H1 (cell line): ENCODE measurements at regions not wholly inside any gene's neighbourhood (a gene's known extent, or its start where the extent isn't known, plus 50 kb on each side); places are given as distances from the start of the nearest gene placed in this dataset.

Source experiments
- CTCF ChIA-PET: fragments of 300-600 bp; sonication (Branson Sonifier 250); formaldehyde crosslinking; loops from one replicate; lab custom pipeline; 2021; ENCODE audit not compliant: partially characterized antibody; lab: Charles Lee
- POLR2A ChIA-PET: fragments of 300-600 bp; sonication (Branson Sonifier 250); formaldehyde crosslinking; loops from one replicate; lab custom pipeline; 2021; ENCODE audit warnings: inconsistent platforms; ENCODE audit not compliant: partially characterized antibody; lab: Charles Lee
- DNase-seq, 2 experiments: peaks; one replicate each; pipeline versions ENCODE4 v3.0.0 to v3.0.0-alpha.2; 2010 to 2022; ENCODE audit warnings: low spot score in 2 of 2, low read depth in 1 of 2, mixed read lengths in 1 of 2
- FAIRE-seq: peaks from 2 replicates; lab custom pipeline; 2011; peaks lifted over from hg19 to GRCh38; lab: Jason Lieb, UNC
- H2AFZ ChIP-seq: 2 replicates; pipeline ENCODE4 v1.8.1; 2012; ENCODE audit warnings: low read length, inconsistent platforms
- H2AK5ac ChIP-seq: 2 replicates; pipeline ENCODE4 v1.6.1; 2013; ENCODE audit warnings: low read depth, low read length
- H2BK120ac ChIP-seq: replicated peaks from 2 replicates; pipeline ENCODE3; 2013; ENCODE audit warnings: low read depth, low read length, inconsistent platforms
- H2BK12ac ChIP-seq: 2 replicates; pipeline ENCODE4 v1.6.1; 2013; ENCODE audit warnings: low read depth, low read length
- H2BK15ac ChIP-seq: 2 replicates; pipeline ENCODE4 v1.6.1; 2013; ENCODE audit warnings: low read length
- H2BK20ac ChIP-seq: 2 replicates; pipeline ENCODE4 v1.6.1; 2013; ENCODE audit warnings: low read length
- H2BK5ac ChIP-seq: 2 replicates; pipeline ENCODE4 v1.6.1; 2013; ENCODE audit warnings: low read depth, low read length
- H3K14ac ChIP-seq: 2 replicates; pipeline ENCODE4 v1.6.1; 2013; ENCODE audit warnings: inconsistent platforms; ENCODE audit not compliant: insufficient read length
- H3K18ac ChIP-seq: 2 replicates; pipeline ENCODE4 v1.6.1; 2013; ENCODE audit warnings: low read length; ENCODE audit errors: extremely low read depth
- H3K23ac ChIP-seq: 2 replicates; pipeline ENCODE4 v1.6.1; 2013; ENCODE audit warnings: inconsistent platforms; ENCODE audit not compliant: insufficient read length
- H3K23me2 ChIP-seq: 2 replicates; pipeline ENCODE4 v1.6.1; 2013; ENCODE audit warnings: low read depth, low read length
- H3K27ac ChIP-seq: 2 replicates; pipeline ENCODE4 v1.6.1; 2011; ENCODE audit warnings: low read depth, low read length, inconsistent platforms
- H3K27me3 ChIP-seq, 4 experiments: replicated peaks in 1 of 4; 1 replicate in 1 of 4; 2 replicates in 3 of 4; pipeline versions ENCODE4 v1.6.1 to v1.8.1; 2011 to 2013; ENCODE audit warnings: low read length in 3 of 4, mild to moderate bottlenecking in 3 of 4, inconsistent platforms in 2 of 4, mixed read lengths in 2 of 4, moderate library complexity in 1 of 4; ENCODE audit not compliant: control insufficient read depth in 3 of 4, insufficient read depth in 3 of 4; ENCODE audit errors: extremely low read depth in 1 of 4
- H3K36me3 ChIP-seq, 4 experiments: 2 replicates each; pipeline versions ENCODE4 v1.6.1 to v1.8.1; 2011 to 2013; ENCODE audit warnings: mild to moderate bottlenecking in 4 of 4, low read length in 3 of 4, moderate library complexity in 2 of 4, control low read depth in 1 of 4, inconsistent platforms in 1 of 4; ENCODE audit not compliant: insufficient read depth in 4 of 4, control insufficient read depth in 2 of 4
- H3K4ac ChIP-seq: replicated peaks from 2 replicates; pipeline ENCODE3; 2013; ENCODE audit warnings: low read length, low read depth, mixed read lengths, inconsistent platforms; ENCODE audit not compliant: insufficient read length
- H3K4me1 ChIP-seq, 4 experiments: replicated peaks in 1 of 4; 1 replicate in 1 of 4; 2 replicates in 3 of 4; pipeline versions ENCODE4 v1.6.1 to v1.8.1; 2011 to 2013; ENCODE audit warnings: low read length in 3 of 4, inconsistent platforms in 2 of 4, mixed read lengths in 1 of 4; ENCODE audit not compliant: insufficient read depth in 4 of 4, control insufficient read depth in 3 of 4
- H3K4me2 ChIP-seq, 2 experiments: 2 replicates each; pipeline versions ENCODE4 v1.6.1 to v1.8.1; 2011 to 2013; ENCODE audit warnings: low read depth in 2 of 2, low read length in 2 of 2, control low read depth in 1 of 2, inconsistent platforms in 1 of 2, mild to moderate bottlenecking in 1 of 2; ENCODE audit not compliant: insufficient read depth in 1 of 2
- H3K4me3 ChIP-seq, 4 experiments: fragments of 200-600, 300-600 bp in 1 of 4; sonication (generic), shearing (Covaris generic), sonication (Bioruptor Twin) in 1 of 4; 2 replicates each; pipeline versions ENCODE4 v1.5.1 to v1.8.1; 2011 to 2016; ENCODE audit warnings: low read length in 4 of 4, low read depth in 3 of 4, control low read depth in 2 of 4, inconsistent platforms in 2 of 4, mild to moderate bottlenecking in 2 of 4, mixed read lengths in 1 of 4, moderate library complexity in 1 of 4; ENCODE audit not compliant: insufficient read depth in 2 of 4; ENCODE audit errors: extremely low read depth in 1 of 4
- H3K56ac ChIP-seq: replicated peaks from 2 replicates; pipeline ENCODE3; 2013; ENCODE audit warnings: low read depth, mild to moderate bottlenecking, mixed read lengths, low read length, inconsistent platforms; ENCODE audit not compliant: insufficient read length
- H3K79me1 ChIP-seq: 2 replicates; pipeline ENCODE4 v1.6.1; 2013; ENCODE audit warnings: low read depth, low read length, control low read depth
- H3K79me2 ChIP-seq, 2 experiments: 2 replicates each; pipeline versions ENCODE4 v1.6.1 to v1.8.1; 2012 to 2013; ENCODE audit warnings: low read length in 2 of 2, mild to moderate bottlenecking in 2 of 2, inconsistent platforms in 1 of 2; ENCODE audit not compliant: insufficient read depth in 2 of 2, control insufficient read depth in 1 of 2
- H3K9ac ChIP-seq, 4 experiments: replicated peaks in 1 of 4; 1 replicate in 1 of 4; 2 replicates in 3 of 4; pipeline versions ENCODE4 v1.6.1 to v1.8.1; 2011 to 2013; ENCODE audit warnings: low read depth in 3 of 4, low read length in 3 of 4, control low read depth in 2 of 4, mild to moderate bottlenecking in 2 of 4, moderate library complexity in 2 of 4, inconsistent platforms in 1 of 4; ENCODE audit errors: extremely low read depth in 1 of 4
- H3K9me3 ChIP-seq, 2 experiments: 2 replicates each; pipeline versions ENCODE4 v1.6.1 to v1.8.1; 2012 to 2013; ENCODE audit warnings: mild to moderate bottlenecking in 2 of 2, moderate library complexity in 2 of 2, control low read depth in 1 of 2, inconsistent platforms in 1 of 2, low read depth in 1 of 2, low read length in 1 of 2, mixed read lengths in 1 of 2; ENCODE audit not compliant: insufficient read depth in 2 of 2
- H4K20me1 ChIP-seq, 2 experiments: replicated peaks in 1 of 2; 2 replicates each; pipeline versions ENCODE3 to v1.8.1; 2011 to 2013; ENCODE audit warnings: inconsistent platforms in 2 of 2, low read length in 2 of 2, mild to moderate bottlenecking in 1 of 2; ENCODE audit not compliant: insufficient read depth in 2 of 2, control insufficient read depth in 1 of 2
- H4K5ac ChIP-seq: 2 replicates; pipeline ENCODE4 v1.6.1; 2013; ENCODE audit warnings: low read length, low read depth, mixed read lengths, inconsistent platforms; ENCODE audit not compliant: insufficient read length
- H4K8ac ChIP-seq: 2 replicates; pipeline ENCODE4 v1.8.0; 2013; ENCODE audit warnings: mild to moderate bottlenecking, moderate library complexity, low read length, inconsistent platforms; ENCODE audit not compliant: insufficient read depth; ENCODE audit errors: extremely low read depth
- H4K91ac ChIP-seq: replicated peaks from 2 replicates; pipeline ENCODE3; 2013; ENCODE audit warnings: low read length, mixed read lengths, inconsistent platforms; ENCODE audit not compliant: insufficient read length
- CBX8 ChIP-seq: fragments of 300-800, 300-1000 bp; sonication (generic); IDR thresholded peaks from 2 replicates; pipeline ENCODE4 v1.7.1; 2016; ENCODE audit warnings: low read depth, low read length, borderline replicate concordance
- CEBPB ChIP-seq: IDR thresholded peaks from 2 replicates; pipeline ENCODE4 v1.6.1; 2012; ENCODE audit warnings: low read depth, low read length
- CHD2 ChIP-seq: IDR thresholded peaks from 2 replicates; pipeline ENCODE4 v1.6.1; 2012; ENCODE audit warnings: low read length, improper control_type of control experiment
- CREB1 ChIP-seq: IDR thresholded peaks from 2 replicates; pipeline ENCODE4 v1.6.1; 2012; ENCODE audit warnings: inconsistent platforms
- EGR1 ChIP-seq: IDR thresholded peaks from 2 replicates; pipeline ENCODE4 v1.6.1; 2011; ENCODE audit warnings: low read depth, low read length, borderline replicate concordance
- EZH2 ChIP-seq: fragments of 200-600 bp; sonication (generic); IDR thresholded peaks from 2 replicates; pipeline ENCODE4 v1.7.1; 2012; ENCODE audit warnings: low read depth, mild to moderate bottlenecking, moderate library complexity, low read length, inconsistent platforms; ENCODE audit not compliant: severe bottlenecking
- FOSL1 ChIP-seq: IDR thresholded peaks from 2 replicates; pipeline ENCODE4 v1.6.1; 2011; ENCODE audit warnings: mild to moderate bottlenecking, low read depth, low read length, moderate library complexity; ENCODE audit not compliant: insufficient read depth
- HDAC2 ChIP-seq, 2 experiments: fragments of 300-600 bp in 1 of 2; sonication (generic) in 1 of 2; IDR thresholded peaks; 2 replicates each; pipeline ENCODE4 v1.6.1; 2011 to 2012; ENCODE audit warnings: low read depth in 2 of 2, low read length in 2 of 2, mild to moderate bottlenecking in 2 of 2, moderate library complexity in 2 of 2, borderline replicate concordance in 1 of 2, inconsistent platforms in 1 of 2
- JUND ChIP-seq: IDR thresholded peaks from 2 replicates; pipeline ENCODE4 v1.6.1; 2011; ENCODE audit warnings: mild to moderate bottlenecking, improper control_type of control experiment, low read length
- KDM4A ChIP-seq: IDR thresholded peaks from one replicate; pipeline ENCODE4 v1.7.1; 2012; ENCODE audit warnings: low read depth, mild to moderate bottlenecking, moderate library complexity, low read length, inconsistent platforms; ENCODE audit not compliant: severe bottlenecking
- RNF2 ChIP-seq: fragments of 200-900, 300-1000 bp; sonication (generic); IDR thresholded peaks from 2 replicates; pipeline ENCODE4 v1.7.1; 2016; ENCODE audit warnings: borderline replicate concordance, low read depth, mild to moderate bottlenecking, antibody characterized with exemption, low read length; ENCODE audit not compliant: poor library complexity, severe bottlenecking; ENCODE audit errors: missing control alignments
- RXRA ChIP-seq: IDR thresholded peaks from 2 replicates; pipeline ENCODE4 v1.6.1; 2011; ENCODE audit warnings: low read depth, mild to moderate bottlenecking, low read length, moderate library complexity; ENCODE audit not compliant: insufficient read depth
- SAP30 ChIP-seq: fragments of 300-600 bp; sonication (generic); IDR thresholded peaks from 2 replicates; pipeline ENCODE4 v1.7.1; 2012; ENCODE audit warnings: low read length, moderate library complexity, mild to moderate bottlenecking, inconsistent platforms; ENCODE audit not compliant: insufficient read depth, insufficient replicate concordance
- SP4 ChIP-seq: IDR thresholded peaks from 2 replicates; pipeline ENCODE4 v1.6.1; 2012; ENCODE audit warnings: low read length, inconsistent platforms
- SUZ12 ChIP-seq: fragments of 200-600 bp; sonication (generic); IDR thresholded peaks from 2 replicates; pipeline ENCODE4 v1.6.1; 2012; ENCODE audit warnings: mild to moderate bottlenecking, inconsistent platforms, low read length, moderate library complexity, mixed read lengths
- WGBS, 2 experiments: shearing (Covaris generic) in 1 of 2; methylation state at CpG; one replicate each; pipeline versions ENCODE4 v1.1.6 to v1.1.7; 2013 to 2015; ENCODE audit warnings: low lambda C conversion rate in 2 of 2, mixed read lengths in 2 of 2, inconsistent platforms in 1 of 2, low coverage in 1 of 2, missing lambda C conversion rate in 1 of 2; ENCODE audit not compliant: insufficient replicate concordance in 2 of 2, insufficient coverage in 1 of 2, insufficient read length in 1 of 2; ENCODE audit errors: extremely low coverage in 1 of 2, missing lambda C conversion rate in 1 of 2; 5-methylcytosine and 5-hydroxymethylcytosine counted together

DNA sequence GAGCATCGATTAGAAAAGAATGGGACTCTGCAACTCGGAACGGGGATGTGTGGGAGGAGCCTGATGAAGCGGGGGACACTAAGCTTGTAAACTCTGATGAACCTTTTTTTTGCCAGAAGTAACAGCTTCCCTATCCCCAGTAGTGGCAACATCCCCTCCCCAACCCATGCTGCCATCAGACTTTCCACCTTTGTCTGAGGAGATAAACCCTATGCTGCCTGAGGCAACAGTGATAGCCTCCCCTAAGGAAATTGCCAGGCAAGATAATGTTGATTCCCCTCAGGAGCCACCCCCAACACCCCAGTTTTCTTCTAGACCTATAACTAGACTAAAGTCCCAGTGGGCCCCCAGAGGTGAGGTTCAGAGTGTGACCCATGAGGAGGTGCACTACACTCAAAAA lies 173.7 kb downstream of the AKR1D1 start:
- no peaks in the 10 kb centered on the region for H3K23me2 ChIP-seq
- H2AK5ac ChIP-seq, result no peak overlapping the region
- no peak overlapping the region for H2BK120ac ChIP-seq
- no peaks in the 10 kb centered on the region for H3K27me3 ChIP-seq
- no peak overlapping the region for H3K4ac ChIP-seq
- no peak overlapping the region for H4K8ac ChIP-seq
- H3K56ac ChIP-seq, result no peak overlapping the region
- no peak overlapping the region for H4K5ac ChIP-seq
- no peak overlapping the region for H3K27ac ChIP-seq
- no peaks in the 10 kb centered on the region for H4K20me1 ChIP-seq
- no peak for FAIRE-seq
- no peak overlapping the region for H3K9ac ChIP-seq
- H2BK5ac ChIP-seq, result no peak overlapping the region
- H3K4me2 ChIP-seq, result no peak overlapping the region
- 95% methylated on average over 4 of the region's 4 CpGs; no CpG with 5 or more reads in 1 of the 2 experiments for WGBS, 2 experiments
- no peaks in the 10 kb centered on the region for H3K9me3 ChIP-seq
- no peaks in the 10 kb centered on the region for H3K79me2 ChIP-seq
- CTCF ChIA-PET, result no interaction called here
- H3K18ac ChIP-seq, result no peak overlapping the region
- POLR2A ChIA-PET, result no interaction called here
- H2BK12ac ChIP-seq, result no peak overlapping the region
- no peak overlapping the region for H3K4me3 ChIP-seq
- H4K91ac ChIP-seq, result no peak overlapping the region
- no peaks in the 10 kb centered on the region for H3K79me1 ChIP-seq
- H3K14ac ChIP-seq, result no peak overlapping the region
- no peaks in the 10 kb centered on the region for H3K36me3 ChIP-seq
- H2BK20ac ChIP-seq, result peak overlapping the region; percentile 41; the same call in 1 of the 2 replicates
- H3K23ac ChIP-seq, result no peak overlapping the region
- no peak overlapping the region for H2BK15ac ChIP-seq
- DNase-seq, result no peak
- H3K4me1 ChIP-seq, result peaks cover 3 to 16% (median 7%) of the 10 kb centered on the region in 4 experiments; a peak in 5 of 7 replicates
- no peak overlapping the region for H2AFZ ChIP-seq
- TF ChIP-seq JUND (no peak), KDM4A (no peak), RNF2 (no peak), SUZ12 (no peak), CBX8 (no peak), RXRA (no peak), SAP30 (no peak), HDAC2 (IDR thresholded peaks at IDR 0.05; ENCODE audit: borderline replicate concordance in 1 of 2, low read depth in 2 of 2, low read length in 2 of 2) (no peak), FOSL1 (no peak), CREB1 (no peak), EGR1 (no peak), CEBPB (no peak), CHD2 (no peak), SP4 (no peak), EZH2 (no peak)
